RKO (cell line): ENCODE measurements at regions not wholly inside any gene's neighbourhood (a gene's known extent, or its start where the extent isn't known, plus 50 kb on each side); places are given as distances from the start of the nearest gene placed in this dataset.
"Not testable (repeated sequence)": the region's sequence is repeated elsewhere in the genome, so short reads cannot be mapped to it uniquely, and the experiment has no call there.

Experiments
- DNase-seq: peaks from one replicate; pipeline ENCODE4 v3.0.0-alpha.2; 2016; ENCODE audit warnings: low spot score

- no peak for DNase-seq
These were observed 193.0 kb upstream of the DPYD start for GRCh38 chr1:98113811-98114210.

GRCh38 chr1:98112626-98113025 is 191.8 kb upstream of the DPYD start:
- DNase-seq, result no peak

DNA sequence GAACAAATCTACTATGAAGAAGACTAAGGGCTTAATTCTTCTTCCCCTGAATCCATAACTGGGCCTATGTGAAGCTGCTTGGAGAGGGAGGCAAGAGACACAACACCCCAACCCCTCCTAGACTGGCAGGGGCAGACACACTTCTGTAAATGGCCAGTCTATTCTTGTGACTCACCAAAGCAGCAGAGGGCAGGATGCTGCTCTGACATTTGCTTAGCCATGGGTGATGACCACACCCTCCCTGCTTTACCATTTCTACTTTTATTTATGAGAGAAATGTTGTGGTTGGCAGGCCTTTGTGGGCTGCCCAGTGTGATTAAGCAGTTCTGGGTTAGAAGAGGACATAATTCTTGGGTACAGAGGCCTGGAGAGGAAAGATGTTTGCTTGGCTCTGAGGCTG is 189.8 kb upstream of the DPYD start:
- no peak for DNase-seq

DNA sequence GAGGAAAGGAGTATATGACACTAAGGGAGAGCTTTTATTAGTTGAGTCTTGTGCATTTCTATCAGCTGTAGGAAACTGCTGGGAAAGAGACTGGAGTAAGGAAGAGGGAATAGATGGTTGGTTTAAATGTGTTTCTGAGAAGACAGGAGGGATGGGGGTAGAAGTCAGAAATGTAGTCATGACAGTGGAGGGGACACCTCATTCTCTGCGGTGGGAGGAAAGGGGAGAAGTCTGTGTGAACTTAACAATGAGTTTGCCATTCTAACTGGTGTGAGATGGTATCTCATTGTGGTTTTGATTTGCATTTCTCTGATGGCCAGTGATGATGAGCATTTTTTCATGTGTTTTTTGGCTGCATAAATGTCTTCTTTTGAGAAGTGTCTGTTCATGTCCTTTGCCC is 187.5 kb upstream of the DPYD start:
- not testable (repeated sequence) for DNase-seq

GRCh38 chr1:98107256-98107655 is 186.4 kb upstream of the DPYD start:
- no peak for DNase-seq

DNA sequence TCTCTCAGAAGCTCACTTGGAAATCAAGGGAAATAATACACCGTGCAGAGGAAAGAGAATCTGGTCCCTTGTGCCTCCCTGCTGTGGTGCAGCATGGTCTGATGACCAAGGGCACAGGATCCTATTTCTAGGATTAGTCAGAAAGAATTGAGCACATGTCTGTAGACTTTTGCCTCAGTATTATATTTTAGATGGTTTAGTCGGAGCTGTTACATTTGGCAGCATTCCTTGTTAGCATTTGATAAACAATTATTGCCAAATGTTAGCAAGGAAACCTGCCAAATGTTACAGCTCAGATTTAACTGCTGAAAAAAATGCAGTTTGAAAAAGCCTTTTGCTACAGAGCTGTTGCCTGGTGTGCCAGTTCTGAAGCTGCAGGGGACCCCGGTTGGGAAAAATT is 183.5 kb upstream of the DPYD start:
- no peak for DNase-seq

- DNase-seq, result no peak
These were observed 182.9 kb upstream of the DPYD start for GRCh38 chr1:98103617-98104285.

DNA sequence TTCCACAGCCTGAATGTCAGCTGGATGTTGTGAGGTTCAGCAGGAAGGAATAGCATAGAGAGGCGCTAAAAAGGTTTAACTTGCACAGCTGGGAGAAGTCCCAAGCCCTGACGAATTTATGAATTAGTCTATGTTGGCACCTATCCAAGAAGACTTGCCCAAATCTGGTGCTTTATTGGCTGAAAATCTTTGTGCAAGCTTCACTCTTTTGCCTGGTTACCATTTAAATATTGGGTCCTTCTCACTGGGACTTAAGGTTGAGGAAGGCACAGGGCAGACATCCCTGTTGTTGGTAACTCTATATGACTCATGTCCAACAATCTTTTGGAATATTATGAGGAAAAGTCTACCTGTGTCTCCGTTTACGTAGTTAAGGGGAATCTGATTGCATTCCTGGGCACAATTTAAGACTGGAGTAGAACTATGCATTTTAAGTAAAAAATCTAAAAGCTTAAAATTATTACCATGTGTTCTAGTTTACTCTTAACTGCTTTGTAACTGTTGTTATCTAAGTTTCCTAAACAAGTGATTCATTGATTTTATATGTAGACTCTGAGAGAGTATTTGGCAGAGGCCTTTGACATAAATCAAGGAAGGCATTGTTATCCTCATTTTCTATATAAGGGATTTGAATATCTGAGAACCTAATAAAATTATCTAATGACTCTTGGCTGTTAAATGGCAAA is 181.7 kb upstream of the DPYD start:
- no peak for DNase-seq

- DNase-seq, result no peak
These were observed 180.5 kb upstream of the DPYD start for GRCh38 chr1:98101364-98101763.

GRCh38 chr1:98099501-98099900 is 178.7 kb upstream of the DPYD start:
- DNase-seq, result no peak

GRCh38 chr1:98098473-98098872 is 177.6 kb upstream of the DPYD start:
- DNase-seq, result no peak

DNA sequence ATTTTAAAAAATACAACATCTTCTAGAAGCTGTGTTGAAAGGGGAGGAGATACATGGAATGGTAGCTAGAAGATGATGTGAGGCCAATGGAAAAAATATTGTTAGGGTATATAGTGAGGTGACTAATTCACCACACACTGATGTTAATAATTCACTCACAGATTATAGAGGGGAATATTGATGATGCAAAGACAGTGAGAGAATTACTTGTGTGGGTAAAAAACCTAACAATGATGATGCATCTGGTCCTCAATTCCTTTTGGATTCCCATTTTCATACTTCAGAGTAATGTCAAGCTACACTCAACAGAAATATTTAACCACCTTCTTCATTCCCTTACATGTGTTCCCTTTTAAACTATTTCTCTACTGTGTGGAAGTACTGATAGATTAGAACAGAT is 169.5 kb upstream of the DPYD start:
- DNase-seq, result no peak

DNA sequence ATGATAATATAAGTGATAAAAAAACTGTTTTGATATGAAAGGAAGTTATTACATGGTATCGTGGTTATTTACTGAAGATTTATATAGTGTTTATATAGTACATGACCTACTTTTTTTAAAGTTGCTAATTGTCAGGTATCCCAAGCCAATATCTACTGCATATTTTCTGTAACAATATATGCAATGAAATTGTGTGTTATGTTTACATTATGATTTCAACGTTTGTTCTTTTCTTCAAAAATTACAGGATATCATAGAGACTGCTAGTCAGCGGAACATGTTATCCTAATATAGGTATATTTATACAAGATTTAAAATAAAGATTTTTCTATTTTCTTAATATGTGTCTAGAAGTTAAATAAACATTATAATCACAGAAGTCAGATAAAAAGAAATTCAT is 167.5 kb upstream of the DPYD start:
- no peak for DNase-seq

- peak; percentile 48 for DNase-seq
These were observed 166.1 kb upstream of the DPYD start for GRCh38 chr1:98086796-98087441.

- no peak for DNase-seq
These were observed 165.3 kb upstream of the DPYD start for GRCh38 chr1:98086156-98086555.

DNA sequence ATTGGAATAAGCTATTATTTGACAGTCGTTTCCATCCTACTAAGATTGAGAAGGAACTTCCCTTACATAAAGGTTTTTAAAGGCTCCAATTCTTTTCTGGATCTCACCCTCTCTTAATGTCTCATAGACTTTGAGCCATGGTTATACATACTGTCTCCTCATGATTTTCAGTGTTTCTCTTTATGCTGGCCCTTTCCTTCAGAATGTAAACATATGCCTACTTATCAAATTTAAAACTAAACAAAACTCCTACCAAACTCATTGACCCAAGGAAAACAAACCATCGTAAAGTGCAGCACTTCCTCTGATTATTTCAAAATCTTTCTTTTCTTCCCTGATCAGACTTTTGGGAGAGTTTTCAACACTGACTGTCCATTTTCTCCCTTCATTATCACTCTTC is 163.4 kb upstream of the DPYD start:
- DNase-seq, result no peak

- DNase-seq, result no peak
These were observed 161.1 kb upstream of the DPYD start for GRCh38 chr1:98081944-98082343.

GRCh38 chr1:98078596-98078995 is 157.8 kb upstream of the DPYD start:
- no peak for DNase-seq

DNA sequence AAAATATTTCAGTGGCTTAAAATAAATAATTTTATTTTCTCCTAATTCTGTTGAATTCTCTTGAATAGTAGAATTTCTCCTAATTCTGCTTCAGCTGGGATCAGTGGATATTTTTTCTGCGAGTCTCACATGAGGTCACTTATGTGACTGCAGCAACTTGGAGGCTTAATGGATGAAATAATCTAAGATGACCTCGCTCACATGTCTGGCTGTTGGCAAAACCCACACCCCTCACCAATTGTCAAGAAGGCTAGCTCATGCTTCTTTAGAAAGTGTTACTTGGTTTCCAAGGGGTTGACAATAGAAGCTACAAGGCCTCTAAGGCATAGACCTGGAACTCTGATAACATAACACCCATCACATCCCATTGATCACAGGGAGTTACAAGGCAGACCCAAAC is 156.9 kb upstream of the DPYD start:
- no peak for DNase-seq

DNA sequence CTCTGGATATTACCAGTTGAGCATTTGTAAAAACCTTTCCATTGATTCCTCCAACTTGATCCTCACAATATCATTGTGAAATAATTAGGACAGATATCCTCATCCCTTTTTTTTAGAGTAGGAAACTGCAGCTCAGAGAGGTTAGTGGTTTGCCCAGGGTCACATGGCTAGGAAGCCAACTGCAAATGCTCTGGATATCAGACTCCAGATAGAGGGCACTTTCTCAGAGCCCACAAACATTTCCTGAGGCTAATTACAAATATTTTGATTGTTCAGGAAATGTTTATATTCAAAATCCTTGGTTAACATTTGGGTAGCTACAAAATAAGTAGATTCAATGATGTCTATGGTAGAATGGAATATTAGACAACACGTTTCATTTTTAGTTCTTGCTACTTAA is 154.8 kb upstream of the DPYD start:
- DNase-seq, result no peak

DNA sequence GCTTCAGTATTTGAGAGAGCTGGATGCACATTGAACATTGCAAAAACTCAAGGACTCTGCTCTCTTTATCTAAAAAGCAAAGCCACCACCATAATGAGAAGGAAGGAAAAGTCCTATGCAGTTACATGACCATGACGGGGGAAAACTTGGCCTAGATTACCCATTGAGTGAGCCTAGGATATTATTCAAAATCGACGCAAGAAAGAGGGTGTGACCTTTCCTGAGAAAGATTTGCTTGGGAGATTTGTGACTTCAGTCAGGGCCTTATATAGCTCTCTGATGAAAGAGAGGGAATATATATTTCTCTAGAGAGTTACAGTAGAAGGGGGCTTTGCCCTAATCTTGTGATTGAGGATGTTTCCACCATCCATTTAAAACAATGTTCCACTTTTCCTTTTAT is 153.0 kb upstream of the DPYD start:
- no peak for DNase-seq

- DNase-seq, result no peak
These were observed 152.3 kb upstream of the DPYD start for GRCh38 chr1:98073106-98073505.

DNA sequence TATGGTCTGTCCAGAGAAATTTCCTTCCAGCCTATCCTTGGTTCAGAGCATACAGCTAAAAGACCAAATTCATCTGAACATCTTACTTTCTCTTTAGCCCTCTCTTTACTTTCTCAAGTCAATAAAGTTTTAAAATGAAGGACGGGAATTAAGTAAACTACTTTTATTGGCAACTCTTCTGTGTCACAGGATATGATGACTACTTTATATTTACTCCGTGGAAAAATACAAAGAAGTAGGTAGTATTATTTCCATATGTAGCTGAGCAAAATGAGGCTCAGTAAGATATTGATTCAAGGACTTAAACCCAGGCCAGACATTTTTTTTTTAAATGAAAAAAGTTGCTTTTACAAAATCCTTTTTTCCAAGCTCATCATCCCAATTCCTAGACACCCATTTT is 151.2 kb upstream of the DPYD start:
- DNase-seq, result no peak

DNA sequence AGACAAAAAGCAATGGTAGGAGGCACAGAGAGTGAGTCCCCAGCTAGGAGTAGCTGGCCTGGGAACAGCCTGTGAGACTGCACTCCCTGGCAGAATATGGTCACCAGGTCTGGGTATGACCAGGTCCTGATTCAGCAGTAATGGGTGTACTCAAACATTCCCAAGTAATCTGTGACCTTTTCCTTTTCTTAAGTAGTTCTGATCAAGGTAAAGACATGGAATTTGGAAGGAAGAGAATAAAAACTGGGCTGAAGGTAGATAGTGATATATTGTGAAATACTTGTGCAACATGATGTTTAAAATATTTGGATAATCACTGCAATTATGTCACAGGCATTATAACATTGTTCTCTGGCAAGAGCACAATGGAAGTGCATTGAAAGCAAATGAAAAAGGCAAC is 147.2 kb upstream of the DPYD start:
- DNase-seq, result no peak
